HG03354 (cell line): ENCODE measurements at regions not wholly inside any gene's neighbourhood (a gene's known extent, or its start where the extent isn't known, plus 50 kb on each side); places are given as distances from the start of the nearest gene placed in this dataset.
"Not testable (repeated sequence)": the region's sequence is repeated elsewhere in the genome, so short reads cannot be mapped to it uniquely, and the experiment has no call there.

Experiments
- ATAC-seq: cut with Tn5 transposase; IDR thresholded peaks from one replicate; pipeline ENCODE4 v1.9.1; 2021; ENCODE audit warnings: mild to moderate bottlenecking; ENCODE audit not compliant: unreplicated experiment, poor library complexity, severe bottlenecking

DNA sequence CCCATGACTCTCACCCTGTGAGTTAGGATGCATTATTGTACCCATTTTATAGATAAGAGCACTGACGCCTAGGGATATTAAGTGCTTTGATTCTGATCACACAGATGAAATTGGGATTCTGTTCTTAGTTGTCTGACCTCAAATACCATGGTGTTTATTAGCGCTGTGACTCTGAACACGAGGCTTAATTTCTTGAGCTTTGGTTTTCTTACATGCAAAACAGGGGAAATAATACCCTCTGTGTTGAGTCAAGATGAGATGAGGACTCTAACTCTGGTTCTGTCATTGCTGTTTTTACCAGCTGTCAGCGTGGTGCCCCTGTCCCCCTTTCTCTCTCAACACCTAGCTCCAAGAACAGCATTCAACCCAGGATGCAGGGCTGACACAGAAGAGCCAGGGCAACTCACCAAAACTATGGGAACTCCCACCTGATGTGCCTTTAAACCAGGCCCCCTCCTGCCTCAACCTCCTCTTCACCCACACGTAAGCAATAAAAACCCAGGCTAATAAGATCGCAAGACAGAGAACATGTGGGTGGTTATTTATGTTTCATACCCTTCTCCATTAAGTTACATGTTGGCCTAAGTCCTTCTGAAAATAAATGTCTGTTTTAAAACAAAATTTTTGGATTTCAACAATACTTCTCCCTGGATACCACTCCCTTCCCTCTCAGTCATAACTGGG is 100.1 kb upstream of the SPATA12 start:
- ATAC-seq = peak; percentile 62

DNA sequence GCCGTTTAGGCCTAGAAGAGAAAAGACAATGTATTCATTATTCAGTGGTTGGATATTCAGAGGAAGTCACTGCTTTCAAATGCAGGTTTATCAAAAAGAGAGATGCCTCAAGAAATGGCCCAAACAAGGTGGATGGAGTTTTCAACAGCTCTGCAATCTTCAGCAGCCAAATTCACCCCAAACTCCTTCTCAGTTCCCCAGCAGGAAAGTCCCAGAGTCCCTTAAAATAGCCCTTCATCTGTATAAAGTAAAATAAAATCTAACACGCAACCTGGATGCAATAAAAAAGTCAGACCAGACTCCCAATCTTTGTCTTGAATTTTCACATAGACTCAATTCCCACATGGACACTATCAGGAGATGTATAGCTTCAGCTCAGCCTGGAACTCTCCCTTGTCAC is 101.6 kb upstream of the SPATA12 start:
- ATAC-seq = no peak

DNA sequence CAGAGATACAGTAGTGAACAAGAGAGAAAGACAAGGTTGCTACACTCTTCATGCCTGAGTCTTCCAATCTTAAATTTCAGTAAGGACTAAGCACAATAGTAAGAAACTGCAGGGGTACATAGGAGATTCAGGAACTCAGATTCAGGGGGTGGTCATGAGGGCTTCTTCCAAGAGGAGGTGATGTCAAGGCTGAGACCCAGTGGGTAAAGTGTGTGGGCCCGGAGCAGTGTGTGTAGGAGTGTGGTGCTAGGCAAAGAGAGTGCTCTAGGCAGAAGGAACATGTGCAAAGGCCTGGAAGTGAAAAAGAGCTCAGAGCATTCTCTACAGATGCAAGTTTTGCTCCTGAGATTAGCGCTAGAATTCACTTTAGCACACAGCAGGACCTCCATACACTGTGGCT is 102.9 kb upstream of the SPATA12 start:
- no peak for ATAC-seq

DNA sequence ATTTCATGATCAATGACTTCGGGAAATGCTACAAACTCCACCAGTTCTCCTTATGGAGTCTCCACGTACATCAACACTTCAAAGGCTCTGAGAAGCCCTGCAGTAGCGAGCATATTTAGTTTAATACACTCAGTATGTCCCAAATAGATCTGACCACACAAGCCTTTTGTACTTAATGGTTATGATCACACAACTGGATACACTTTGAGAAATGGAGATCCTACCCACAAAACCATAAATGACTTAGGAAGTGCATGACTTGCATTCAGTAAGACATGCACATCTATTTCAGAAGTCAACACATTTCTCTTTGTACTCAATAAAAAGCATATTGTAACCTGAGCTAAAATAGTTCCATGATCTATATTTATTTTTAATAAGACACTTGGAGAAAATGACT is 103.6 kb upstream of the SPATA12 start:
- ATAC-seq = no peak

- ATAC-seq = no peak
These were observed 104.9 kb upstream of the SPATA12 start for GRCh38 chr3:56955492-56956111.

- ATAC-seq = no peak
These were observed 106.3 kb upstream of the SPATA12 start for GRCh38 chr3:56954125-56954524.

DNA sequence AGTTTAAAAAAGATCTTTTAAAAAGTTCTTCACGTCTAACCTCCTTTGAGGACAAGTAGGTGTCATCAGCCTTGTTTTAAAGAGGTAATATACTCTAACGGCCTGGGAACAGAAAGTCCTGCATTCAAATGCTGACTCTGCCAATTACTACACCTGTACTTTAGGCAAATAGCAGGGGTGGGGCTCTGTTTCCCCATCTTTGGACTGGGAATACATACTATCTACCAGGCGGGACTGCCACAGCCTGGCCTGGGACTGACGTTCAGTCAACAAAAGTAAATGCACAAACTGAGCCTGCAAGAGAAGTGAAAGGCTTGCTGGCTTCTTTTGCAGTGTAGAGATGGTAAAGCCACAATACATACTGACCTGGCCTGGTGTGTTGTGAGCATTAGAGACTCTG is 107.6 kb upstream of the SPATA12 start:
- ATAC-seq = no peak

GRCh38 chr3:56952061-56952460 is 108.4 kb upstream of the SPATA12 start:
- ATAC-seq = no peak

- no peak for ATAC-seq
These were observed 109.1 kb upstream of the SPATA12 start for GRCh38 chr3:56951366-56951765.

DNA sequence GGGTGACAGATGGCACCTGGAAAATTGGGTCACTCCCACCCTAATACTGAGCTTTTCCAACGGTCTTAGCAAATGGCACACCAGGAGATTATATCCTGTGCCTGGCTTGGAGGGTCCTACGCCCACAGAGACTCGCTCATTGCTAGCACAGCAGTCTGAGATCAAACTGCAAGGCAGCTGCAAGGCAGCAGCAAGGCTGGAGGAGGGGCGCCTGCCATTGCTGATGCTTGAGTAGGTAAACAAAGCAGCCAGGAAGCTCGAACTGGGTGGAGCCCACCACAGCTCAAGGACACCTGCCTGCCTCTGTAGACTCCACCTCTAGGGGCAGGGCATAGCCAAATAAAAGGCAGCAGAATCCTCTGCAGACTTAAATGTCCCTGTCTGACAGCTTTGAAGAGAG is 115.1 kb upstream of the SPATA12 start:
- not testable (repeated sequence) for ATAC-seq

DNA sequence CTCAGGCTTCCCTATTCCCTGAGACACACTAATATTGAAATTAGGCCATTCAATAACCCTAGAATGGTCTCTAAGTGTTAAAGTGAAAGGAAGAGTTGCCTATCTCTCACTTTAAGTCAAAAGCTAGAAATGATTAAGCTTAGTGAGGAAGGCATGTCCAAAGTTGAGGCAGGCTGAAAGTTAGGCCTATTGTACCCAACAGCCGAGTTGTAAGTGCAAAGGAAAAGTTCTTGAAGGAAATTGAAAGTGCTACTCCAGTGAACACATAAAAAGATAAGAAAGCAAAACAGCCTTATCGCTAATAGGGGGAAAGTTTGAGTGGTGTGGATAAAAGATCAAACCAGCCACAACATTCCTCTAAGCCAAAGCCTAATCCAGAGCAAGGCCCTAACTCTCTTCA is 117.9 kb upstream of the SPATA12 start:
- ATAC-seq = no peak

- no peak for ATAC-seq
These were observed 119.5 kb upstream of the SPATA12 start for GRCh38 chr3:56940976-56941375.

- no peak for ATAC-seq
These were observed 120.1 kb upstream of the SPATA12 start for GRCh38 chr3:56940321-56940720.

- no peak for ATAC-seq
These were observed 120.6 kb upstream of the SPATA12 start for GRCh38 chr3:56939834-56940233.

- ATAC-seq = no peak
These were observed 121.9 kb upstream of the SPATA12 start for GRCh38 chr3:56938530-56938929.

GRCh38 chr3:56937580-56937979 is 122.9 kb upstream of the SPATA12 start:
- ATAC-seq = no peak

DNA sequence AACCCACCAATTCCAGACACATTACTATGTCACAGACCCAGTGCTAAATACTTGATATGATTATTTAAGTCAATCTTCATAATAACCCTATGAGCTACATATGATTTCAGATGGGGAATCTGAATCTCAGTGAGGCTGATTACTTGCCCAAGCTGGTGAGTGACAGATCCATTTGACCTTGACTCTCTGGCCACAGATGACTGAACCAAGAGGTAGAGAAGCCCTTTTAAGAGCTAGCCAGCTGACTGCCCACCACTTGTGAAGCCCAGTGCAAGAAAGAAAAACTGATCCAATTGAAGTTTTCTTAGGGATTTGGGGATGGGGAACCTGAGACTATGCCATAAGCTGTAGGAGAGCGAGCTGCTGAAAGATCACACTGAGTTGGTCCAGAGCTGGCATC is 124.7 kb upstream of the SPATA12 start:
- no peak for ATAC-seq

GRCh38 chr3:56934481-56934880 is 126.0 kb upstream of the SPATA12 start:
- ATAC-seq = not testable (repeated sequence)

DNA sequence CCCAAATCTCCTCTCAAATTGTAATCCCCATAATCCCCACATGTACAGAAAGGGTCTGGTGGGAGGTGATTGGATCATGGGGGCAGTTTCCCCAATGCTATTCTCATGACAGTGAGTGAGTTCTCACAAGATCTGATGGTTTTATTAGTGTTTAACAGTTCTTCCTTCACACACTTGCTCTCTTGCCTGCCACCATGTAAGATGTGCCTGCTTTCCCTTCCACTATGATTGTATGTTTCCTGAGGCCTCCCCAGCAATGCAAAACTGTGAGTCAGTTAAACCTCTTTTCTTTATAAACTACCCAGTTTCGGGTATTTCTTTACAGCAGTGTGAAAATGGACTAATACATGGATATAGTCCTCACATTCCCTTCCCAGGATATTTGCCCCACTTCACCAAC is 126.7 kb upstream of the SPATA12 start:
- ATAC-seq = no peak

GRCh38 chr3:56932866-56933265 is 127.6 kb upstream of the SPATA12 start:
- ATAC-seq = no peak

GRCh38 chr3:56931836-56932235 is 128.6 kb upstream of the SPATA12 start:
- ATAC-seq = no peak

DNA sequence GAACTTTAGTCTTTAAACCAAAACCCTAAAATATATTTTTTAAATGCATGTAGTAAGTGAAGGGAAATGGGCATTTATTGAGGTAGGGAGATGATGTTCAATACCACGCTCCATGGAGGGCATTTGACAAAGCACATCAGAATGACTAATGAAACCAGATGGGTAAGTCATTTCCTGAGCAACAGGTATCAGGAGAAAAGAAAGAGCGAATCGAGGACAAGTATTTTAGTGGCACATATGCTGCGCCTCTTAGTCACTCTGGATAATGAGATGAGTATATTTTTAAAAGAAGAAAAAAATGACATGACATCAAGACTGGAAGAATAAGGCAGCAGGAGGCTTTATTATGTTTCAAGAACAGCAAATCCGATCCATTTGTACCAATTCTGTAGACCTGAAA is 129.0 kb upstream of the ARHGEF3 start:
- ATAC-seq = no peak
